NCI-H526 treated with DMSO at 0.1 percent for 48 hours (cell line): ENCODE measurements at regions not wholly inside any gene's neighbourhood (a gene's known extent, or its start where the extent isn't known, plus 50 kb on each side); places are given as distances from the start of the nearest gene placed in this dataset.

Source experiments
- DNase-seq: peaks from one replicate; lab custom pipeline; 2025; lab: John Stamatoyannopoulos, UW

GRCh38 chr6:164214066-164214465, 799.5 kb downstream of the QKI start:
- no peak for DNase-seq

- no peak for DNase-seq
Observed at GRCh38 chr6:164211254-164211653, 796.7 kb downstream of the QKI start.

- DNase-seq = no peak
Observed at GRCh38 chr6:164210783-164211182, 796.3 kb downstream of the QKI start.

- no peak for DNase-seq
Observed at GRCh38 chr6:164210323-164210722, 795.8 kb downstream of the QKI start.

GRCh38 chr6:164208371-164208770, 793.9 kb downstream of the QKI start:
- no peak for DNase-seq

GRCh38 chr6:164206807-164207423, 792.4 kb downstream of the QKI start:
- no peak for DNase-seq

GRCh38 chr6:164200071-164200470, 785.6 kb downstream of the QKI start:
- no peak for DNase-seq

- DNase-seq = no peak
Observed at GRCh38 chr6:164195942-164196281, 781.4 kb downstream of the QKI start.

GRCh38 chr6:164195278-164195941, 780.9 kb downstream of the QKI start:
- DNase-seq = no peak

- DNase-seq = no peak
Observed at GRCh38 chr6:164188861-164189260, 774.3 kb downstream of the QKI start.

- no peak for DNase-seq
Observed at GRCh38 chr6:164185471-164185871, 771.0 kb downstream of the QKI start.

- no peak for DNase-seq
Observed at GRCh38 chr6:164184410-164184809, 769.9 kb downstream of the QKI start.

GRCh38 chr6:164183556-164184123, 769.1 kb downstream of the QKI start:
- no peak for DNase-seq

GRCh38 chr6:164178679-164179332, 764.3 kb downstream of the QKI start:
- no peak for DNase-seq

GRCh38 chr6:164169355-164169754, 754.8 kb downstream of the QKI start:
- no peak for DNase-seq

- DNase-seq = no peak
Observed at GRCh38 chr6:164168595-164168994, 754.1 kb downstream of the QKI start.

- DNase-seq = no peak
Observed at GRCh38 chr6:164167873-164168405, 753.4 kb downstream of the QKI start.

GRCh38 chr6:164166996-164167395, 752.5 kb downstream of the QKI start:
- no peak for DNase-seq

GRCh38 chr6:164166515-164166914, 752.0 kb downstream of the QKI start:
- no peak for DNase-seq

- DNase-seq = no peak
Observed at GRCh38 chr6:164164876-164165275, 750.4 kb downstream of the QKI start.

GRCh38 chr6:164163239-164163638, 748.7 kb downstream of the QKI start:
- DNase-seq = no peak

GRCh38 chr6:164159061-164159460, 744.5 kb downstream of the QKI start:
- no peak for DNase-seq

GRCh38 chr6:164154588-164154987, 740.1 kb downstream of the QKI start:
- DNase-seq = no peak
